ENCODE measurements at regions not wholly inside any gene's neighbourhood (a gene's known extent, or its start where the extent isn't known, plus 50 kb on each side); places are given as distances from the start of the nearest gene placed in this dataset.

DNA sequence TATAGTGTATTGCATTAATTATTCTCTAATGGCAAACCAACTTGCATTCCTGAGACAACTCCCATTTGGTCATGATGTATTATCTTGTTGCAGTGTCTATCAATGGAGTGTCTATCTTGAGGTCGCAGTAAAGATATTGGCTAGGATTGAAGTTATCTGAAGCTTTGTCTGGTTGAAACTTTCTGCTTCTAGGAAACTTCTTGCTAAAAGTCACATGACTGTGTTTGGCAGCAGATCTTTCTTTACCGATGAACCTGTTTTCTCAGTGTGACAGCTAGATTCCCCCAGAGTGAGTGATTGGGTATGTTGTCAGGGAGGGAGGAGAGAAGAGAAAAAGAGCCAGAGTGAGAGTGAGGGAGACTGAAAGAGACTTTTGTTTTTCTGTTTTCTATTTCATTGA is 119.6 kb downstream of the QPCT start:
- Histone ChIP-seq H3K9ac (ENCODE audit: low read length) (no peak overlapping the region), H3K4me3 (ENCODE audit: low read length) (no peak overlapping the region), H2AFZ (ENCODE audit: low read length) (no peak overlapping the region), H4K20me1 (ENCODE audit: insufficient read depth, low read depth, low read length) (no peaks in the 10 kb centered on the region), H3K4me2 (ENCODE audit: low read depth, low read length, poor library complexity, severe bottlenecking) (no peak overlapping the region), H3K4me1 (ENCODE audit: low read length) (no peaks in the 10 kb centered on the region), H3K9me3 (ENCODE audit: low read length) (no peaks in the 10 kb centered on the region), H3K27me3 (ENCODE audit: low read length) (no peaks in the 10 kb centered on the region), H3K9me2 (replicated peaks; ENCODE audit: insufficient read depth, low read length) (no peaks in the 10 kb centered on the region), H3K27ac (ENCODE audit: low read length) (no peak overlapping the region), H3K36me3 (ENCODE audit: insufficient read depth, low read length) (no peaks in the 10 kb centered on the region), H3K79me2 (ENCODE audit: low read length) (no peaks in the 10 kb centered on the region)
- no peak for DNase-seq

DNA sequence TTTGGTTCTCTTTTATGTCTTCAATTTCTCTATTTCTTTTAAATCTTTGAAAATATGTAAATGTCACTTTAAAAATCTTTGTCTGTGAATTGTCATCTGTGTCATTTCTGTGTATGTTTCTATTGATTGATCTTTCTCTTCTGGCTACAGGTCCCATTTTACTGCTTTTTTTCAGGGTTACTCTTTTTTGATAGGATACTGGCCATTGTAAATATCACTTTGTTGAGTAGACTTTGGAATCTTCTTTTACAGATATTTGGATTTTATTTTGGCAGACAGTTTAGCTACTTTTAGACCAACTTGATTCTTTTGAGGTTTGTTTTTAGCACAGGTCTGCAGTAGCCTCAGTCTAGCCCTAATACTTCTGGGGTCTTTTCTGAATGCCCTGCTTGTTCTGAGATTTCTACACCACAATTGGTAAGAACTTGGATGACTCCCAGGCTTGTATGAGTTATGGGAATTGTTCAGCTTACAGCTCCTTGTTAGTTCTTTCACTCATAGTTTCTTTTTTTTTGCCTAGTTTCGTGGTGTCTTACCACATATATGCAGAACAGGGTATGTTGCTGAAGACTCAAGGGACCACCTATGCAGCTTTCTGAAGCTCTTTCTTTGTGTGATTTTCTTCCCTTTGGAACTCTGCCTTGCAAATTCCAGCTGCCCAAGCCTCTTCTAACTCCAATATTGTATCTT is 122.2 kb downstream of the QPCT start:
- no peak overlapping the region for H2AFZ ChIP-seq (ENCODE audit: low read length)
- no peaks in the 10 kb centered on the region for H4K20me1 ChIP-seq (ENCODE audit: insufficient read depth, low read depth, low read length)
- no peaks in the 10 kb centered on the region for H3K4me1 ChIP-seq (ENCODE audit: low read length)
- H3K79me2 ChIP-seq (ENCODE audit: low read length), result no peaks in the 10 kb centered on the region
- H3K27me3 ChIP-seq (ENCODE audit: low read length), result no peaks in the 10 kb centered on the region
- no peak for DNase-seq
- H3K4me2 ChIP-seq (ENCODE audit: low read depth, low read length, poor library complexity, severe bottlenecking), result no peak overlapping the region
- H3K9me3 ChIP-seq (ENCODE audit: low read length), result no peaks in the 10 kb centered on the region
- H3K9ac ChIP-seq (ENCODE audit: low read length), result no peak overlapping the region
- no peak overlapping the region for H3K4me3 ChIP-seq (ENCODE audit: low read length)
- H3K9me2 ChIP-seq (replicated peaks; ENCODE audit: insufficient read depth, low read length), result no peaks in the 10 kb centered on the region
- H3K27ac ChIP-seq (ENCODE audit: low read length), result no peak overlapping the region
- no peaks in the 10 kb centered on the region for H3K36me3 ChIP-seq (ENCODE audit: insufficient read depth, low read length)

DNA sequence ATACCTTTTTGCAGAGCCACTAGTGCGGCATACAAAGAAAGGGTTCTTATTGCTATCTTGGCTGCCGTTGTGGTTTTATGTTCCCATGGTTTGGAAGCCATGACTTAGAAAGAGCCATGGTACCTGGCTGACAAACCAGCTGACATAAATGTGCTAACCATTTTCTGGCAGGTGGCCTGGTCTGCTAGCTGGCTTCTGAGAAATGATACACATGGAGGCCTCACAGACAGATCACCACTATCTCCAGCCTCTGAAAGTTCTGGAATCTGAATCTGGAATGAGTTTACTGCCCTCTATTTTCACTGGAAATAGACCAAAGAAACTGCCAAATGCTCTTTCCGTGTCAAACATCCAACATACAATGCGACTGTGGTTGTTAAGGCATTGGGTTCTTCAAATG is 123.7 kb downstream of the QPCT start:
- Histone ChIP-seq H3K9me2 (replicated peaks; ENCODE audit: insufficient read depth, low read length) (no peaks in the 10 kb centered on the region), H3K27ac (ENCODE audit: low read length) (no peak overlapping the region), H3K9ac (ENCODE audit: low read length) (no peak overlapping the region), H3K4me1 (ENCODE audit: low read length) (no peaks in the 10 kb centered on the region), H4K20me1 (ENCODE audit: insufficient read depth, low read depth, low read length) (no peaks in the 10 kb centered on the region), H3K79me2 (ENCODE audit: low read length) (no peaks in the 10 kb centered on the region), H3K4me3 (ENCODE audit: low read length) (no peak overlapping the region), H3K36me3 (ENCODE audit: insufficient read depth, low read length) (no peaks in the 10 kb centered on the region), H2AFZ (ENCODE audit: low read length) (no peak overlapping the region), H3K27me3 (ENCODE audit: low read length) (no peaks in the 10 kb centered on the region), H3K9me3 (ENCODE audit: low read length) (no peaks in the 10 kb centered on the region), H3K4me2 (ENCODE audit: low read depth, low read length, poor library complexity, severe bottlenecking) (no peak overlapping the region)
- no peak for DNase-seq

DNA sequence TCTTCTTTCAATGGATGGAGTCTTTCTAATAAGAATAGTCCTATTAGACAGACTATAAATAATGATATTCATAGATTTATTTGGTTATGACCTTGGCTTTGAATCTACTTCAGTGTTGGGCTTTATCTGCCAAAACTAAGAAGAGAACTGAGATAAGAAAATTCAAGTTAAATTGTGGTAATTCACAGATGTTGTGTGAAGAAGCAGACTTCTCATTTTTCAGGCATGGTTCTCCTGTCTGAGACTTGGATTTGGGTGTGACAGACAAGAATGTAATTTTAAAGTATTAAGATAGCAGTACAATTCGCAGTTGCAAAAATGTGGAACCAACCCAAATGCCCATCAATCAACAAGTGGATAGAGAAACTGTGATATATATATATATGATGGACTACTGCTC is 124.7 kb downstream of the QPCT start:
- Histone ChIP-seq H3K79me2 (ENCODE audit: low read length) (no peaks in the 10 kb centered on the region), H3K9me3 (ENCODE audit: low read length) (no peaks in the 10 kb centered on the region), H3K9ac (ENCODE audit: low read length) (no peak overlapping the region), H3K4me1 (ENCODE audit: low read length) (no peaks in the 10 kb centered on the region), H3K27me3 (ENCODE audit: low read length) (no peaks in the 10 kb centered on the region), H3K4me3 (ENCODE audit: low read length) (no peak overlapping the region), H3K36me3 (ENCODE audit: insufficient read depth, low read length) (no peaks in the 10 kb centered on the region), H2AFZ (ENCODE audit: low read length) (no peak overlapping the region), H3K27ac (ENCODE audit: low read length) (no peak overlapping the region), H4K20me1 (ENCODE audit: insufficient read depth, low read depth, low read length) (no peaks in the 10 kb centered on the region), H3K9me2 (replicated peaks; ENCODE audit: insufficient read depth, low read length) (no peaks in the 10 kb centered on the region), H3K4me2 (ENCODE audit: low read depth, low read length, poor library complexity, severe bottlenecking) (no peak overlapping the region)
- no peak for DNase-seq

DNA sequence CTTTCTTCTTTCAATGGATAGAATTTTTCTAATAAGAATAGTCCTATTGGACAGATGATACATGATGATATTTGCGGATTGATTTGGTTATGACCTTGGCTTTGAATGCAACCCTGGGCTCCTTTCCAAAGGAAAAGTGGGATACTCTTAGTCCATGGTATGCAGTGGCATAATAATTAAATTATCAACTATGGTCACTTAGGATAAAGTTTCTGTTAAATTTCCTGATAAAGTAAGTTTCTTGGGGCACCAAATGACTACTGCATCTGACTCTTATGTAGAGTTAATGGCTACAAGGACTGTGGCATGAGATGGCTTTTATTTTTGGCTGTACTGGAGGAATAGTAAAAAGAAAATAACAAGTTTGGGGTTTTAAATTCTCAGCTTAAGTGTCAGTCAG is 126.7 kb downstream of the QPCT start:
- Histone ChIP-seq H2AFZ (ENCODE audit: low read length) (no peak overlapping the region), H3K36me3 (ENCODE audit: insufficient read depth, low read length) (no peaks in the 10 kb centered on the region), H3K4me3 (ENCODE audit: low read length) (no peak overlapping the region), H3K9me2 (replicated peaks; ENCODE audit: insufficient read depth, low read length) (no peaks in the 10 kb centered on the region), H3K4me2 (ENCODE audit: low read depth, low read length, poor library complexity, severe bottlenecking) (no peak overlapping the region), H3K9ac (ENCODE audit: low read length) (no peak overlapping the region), H3K9me3 (ENCODE audit: low read length) (no peaks in the 10 kb centered on the region), H3K4me1 (ENCODE audit: low read length) (no peaks in the 10 kb centered on the region), H4K20me1 (ENCODE audit: insufficient read depth, low read depth, low read length) (no peaks in the 10 kb centered on the region), H3K27me3 (ENCODE audit: low read length) (no peaks in the 10 kb centered on the region), H3K27ac (ENCODE audit: low read length) (no peak overlapping the region), H3K79me2 (ENCODE audit: low read length) (no peaks in the 10 kb centered on the region)
- DNase-seq, result no peak

DNA sequence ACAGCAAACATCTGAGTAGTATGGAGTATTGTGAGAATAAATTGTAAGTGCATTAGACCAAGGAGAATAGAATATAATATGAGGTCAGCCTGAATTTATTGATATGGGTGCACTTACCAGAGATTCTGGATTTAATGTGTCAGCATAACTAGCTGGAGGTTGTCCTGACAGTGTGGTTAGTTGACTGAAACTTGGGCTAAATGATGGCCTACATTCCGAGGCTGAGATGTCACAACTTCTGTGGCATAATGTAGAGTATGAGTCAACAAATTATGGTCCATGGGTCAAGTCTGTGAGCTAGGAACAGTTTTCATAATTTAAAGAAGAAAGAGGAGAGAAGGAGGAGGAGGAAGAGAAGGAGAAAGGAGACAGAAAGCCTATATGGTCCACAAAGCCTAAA is 127.6 kb downstream of the QPCT start:
- H4K20me1 ChIP-seq (ENCODE audit: insufficient read depth, low read depth, low read length), result no peaks in the 10 kb centered on the region
- H3K79me2 ChIP-seq (ENCODE audit: low read length), result no peaks in the 10 kb centered on the region
- no peaks in the 10 kb centered on the region for H3K27me3 ChIP-seq (ENCODE audit: low read length)
- H3K4me1 ChIP-seq (ENCODE audit: low read length), result no peaks in the 10 kb centered on the region
- no peak overlapping the region for H3K4me2 ChIP-seq (ENCODE audit: low read depth, low read length, poor library complexity, severe bottlenecking)
- H3K36me3 ChIP-seq (ENCODE audit: insufficient read depth, low read length), result no peaks in the 10 kb centered on the region
- H3K9ac ChIP-seq (ENCODE audit: low read length), result no peak overlapping the region
- H2AFZ ChIP-seq (ENCODE audit: low read length), result no peak overlapping the region
- no peak overlapping the region for H3K27ac ChIP-seq (ENCODE audit: low read length)
- no peaks in the 10 kb centered on the region for H3K9me3 ChIP-seq (ENCODE audit: low read length)
- DNase-seq, result no peak
- no peaks in the 10 kb centered on the region for H3K9me2 ChIP-seq (replicated peaks; ENCODE audit: insufficient read depth, low read length)
- H3K4me3 ChIP-seq (ENCODE audit: low read length), result no peak overlapping the region

DNA sequence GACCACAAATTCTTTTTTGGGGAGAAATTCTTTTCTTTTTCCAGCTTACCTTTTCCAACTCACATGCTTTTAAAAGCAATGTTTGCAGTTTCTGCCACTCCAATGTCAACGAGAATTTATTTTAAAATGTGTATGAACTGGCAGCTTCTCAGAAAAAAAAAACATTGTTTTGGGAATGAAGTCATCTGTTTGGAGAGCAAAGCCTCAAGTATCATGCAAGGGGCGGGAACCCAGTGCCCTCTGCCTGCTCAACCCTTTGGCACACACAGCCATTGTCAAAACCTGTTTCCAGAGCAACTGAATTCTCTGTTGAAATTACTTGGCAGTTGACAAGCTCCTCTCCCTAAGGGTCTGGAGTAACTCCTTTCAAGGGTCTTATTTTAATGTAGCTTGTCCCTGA is 128.5 kb downstream of the QPCT start:
- Histone ChIP-seq H3K9ac (ENCODE audit: low read length) (no peak overlapping the region), H3K36me3 (ENCODE audit: insufficient read depth, low read length) (no peaks in the 10 kb centered on the region), H2AFZ (ENCODE audit: low read length) (no peak overlapping the region), H3K4me2 (ENCODE audit: low read depth, low read length, poor library complexity, severe bottlenecking) (no peak overlapping the region), H3K27ac (ENCODE audit: low read length) (no peak overlapping the region), H3K4me3 (ENCODE audit: low read length) (no peak overlapping the region), H3K27me3 (ENCODE audit: low read length) (no peaks in the 10 kb centered on the region), H3K9me2 (replicated peaks; ENCODE audit: insufficient read depth, low read length) (no peaks in the 10 kb centered on the region), H4K20me1 (ENCODE audit: insufficient read depth, low read depth, low read length) (no peaks in the 10 kb centered on the region), H3K9me3 (ENCODE audit: low read length) (no peaks in the 10 kb centered on the region), H3K79me2 (ENCODE audit: low read length) (no peaks in the 10 kb centered on the region), H3K4me1 (ENCODE audit: low read length) (no peaks in the 10 kb centered on the region)
- DNase-seq, result no peak

DNA sequence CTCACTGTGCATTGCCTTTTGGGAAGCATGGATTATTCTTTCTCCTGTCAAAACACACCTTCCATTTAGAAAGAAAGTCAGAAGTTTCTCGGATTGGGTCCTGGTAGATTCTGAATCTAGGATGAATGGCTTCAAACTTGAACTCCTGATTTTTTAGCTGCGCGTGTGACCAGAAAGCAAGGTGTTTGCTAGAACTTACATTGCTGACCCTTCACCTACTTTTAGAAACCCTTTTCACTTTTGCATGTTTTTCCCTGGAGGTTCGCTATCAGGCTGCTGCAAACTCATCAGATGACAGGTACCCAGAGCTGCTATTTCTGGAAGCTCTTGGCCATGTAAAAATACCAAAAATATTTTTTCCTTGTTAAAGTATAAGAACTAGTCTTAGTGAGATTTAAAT is 132.0 kb downstream of the QPCT start:
- Histone ChIP-seq H3K36me3 (ENCODE audit: insufficient read depth, low read length) (no peaks in the 10 kb centered on the region), H3K4me3 (ENCODE audit: low read length) (no peak overlapping the region), H3K9me2 (replicated peaks; ENCODE audit: insufficient read depth, low read length) (no peaks in the 10 kb centered on the region), H3K4me2 (ENCODE audit: low read depth, low read length, poor library complexity, severe bottlenecking) (no peak overlapping the region), H3K4me1 (ENCODE audit: low read length) (no peaks in the 10 kb centered on the region), H3K9ac (ENCODE audit: low read length) (no peak overlapping the region), H3K27ac (ENCODE audit: low read length) (no peak overlapping the region), H3K9me3 (ENCODE audit: low read length) (no peaks in the 10 kb centered on the region), H3K27me3 (ENCODE audit: low read length) (no peaks in the 10 kb centered on the region), H4K20me1 (ENCODE audit: insufficient read depth, low read depth, low read length) (no peaks in the 10 kb centered on the region), H3K79me2 (ENCODE audit: low read length) (no peaks in the 10 kb centered on the region), H2AFZ (ENCODE audit: low read length) (no peak overlapping the region)
- DNase-seq, result no peak

DNA sequence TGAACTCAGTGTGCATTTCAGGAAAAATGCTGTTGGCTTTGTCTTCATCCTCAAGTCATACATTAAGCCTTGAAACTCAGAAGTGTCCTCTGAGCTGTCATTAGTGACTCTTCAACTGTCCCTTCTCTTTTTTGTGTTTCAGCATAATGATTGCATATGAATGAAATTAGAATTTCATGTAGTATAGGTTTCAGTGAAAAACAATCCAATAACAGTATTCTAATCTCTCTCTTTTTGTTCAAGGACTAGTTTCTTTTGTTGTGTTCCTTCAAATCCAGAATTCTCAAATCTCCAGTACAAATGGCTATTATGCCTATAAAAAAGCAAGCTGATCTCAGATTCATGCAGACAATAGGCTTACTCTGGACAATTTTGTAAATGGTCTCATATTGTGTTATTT is 133.5 kb downstream of the QPCT start:
- no peaks in the 10 kb centered on the region for H3K4me1 ChIP-seq (ENCODE audit: low read length)
- no peak for DNase-seq
- H2AFZ ChIP-seq (ENCODE audit: low read length), result no peak overlapping the region
- H3K9me2 ChIP-seq (replicated peaks; ENCODE audit: insufficient read depth, low read length), result no peaks in the 10 kb centered on the region
- H3K4me2 ChIP-seq (ENCODE audit: low read depth, low read length, poor library complexity, severe bottlenecking), result no peak overlapping the region
- H3K79me2 ChIP-seq (ENCODE audit: low read length), result no peaks in the 10 kb centered on the region
- H3K27ac ChIP-seq (ENCODE audit: low read length), result no peak overlapping the region
- H4K20me1 ChIP-seq (ENCODE audit: insufficient read depth, low read depth, low read length), result no peaks in the 10 kb centered on the region
- H3K36me3 ChIP-seq (ENCODE audit: insufficient read depth, low read length), result no peaks in the 10 kb centered on the region
- no peak overlapping the region for H3K4me3 ChIP-seq (ENCODE audit: low read length)
- no peaks in the 10 kb centered on the region for H3K27me3 ChIP-seq (ENCODE audit: low read length)
- no peaks in the 10 kb centered on the region for H3K9me3 ChIP-seq (ENCODE audit: low read length)
- H3K9ac ChIP-seq (ENCODE audit: low read length), result no peak overlapping the region

All from Karpas-422 (cell line).